GM06990 (cell line): ENCODE measurements at regions not wholly inside any gene's neighbourhood (a gene's known extent, or its start where the extent isn't known, plus 50 kb on each side); places are given as distances from the start of the nearest gene placed in this dataset.

ENCODE experiments used
- DNase-seq: peaks from one replicate; pipeline ENCODE4 v3.0.0-alpha.2; 2011; ENCODE audit not compliant: insufficient read length; ENCODE audit errors: extremely low read depth
- H3K27me3 ChIP-seq: replicated peaks from 2 replicates; pipeline ENCODE4 v1.6.0; 2011; ENCODE audit warnings: low read length; ENCODE audit not compliant: control insufficient read depth, insufficient read depth
- H3K36me3 ChIP-seq: 2 replicates; pipeline ENCODE4 v1.5.1; 2011; ENCODE audit warnings: low read length; ENCODE audit not compliant: control insufficient read depth, insufficient read depth
- H3K4me3 ChIP-seq: replicated peaks from 2 replicates; pipeline ENCODE4 v1.5.1; 2011; ENCODE audit warnings: low read depth, mild to moderate bottlenecking, control low read depth, low read length
- CTCF ChIP-seq: IDR thresholded peaks from 2 replicates; pipeline ENCODE4 v1.5.1; 2011; ENCODE audit warnings: low read length, control low read depth, mild to moderate bottlenecking, inconsistent platforms; ENCODE audit not compliant: insufficient read depth, poor library complexity, severe bottlenecking

GRCh38 chr10:8825611-8826010, 771.1 kb downstream of the GATA3 start:
- DNase-seq: no peak
- no peaks in the 10 kb centered on the region for H3K27me3 ChIP-seq
- TF ChIP-seq CTCF: no peak

GRCh38 chr10:8829592-8829991, 775.1 kb downstream of the GATA3 start:
- no peak for TF ChIP-seq CTCF
- Histone ChIP-seq H3K4me3 (no peak overlapping the region), H3K27me3 (no peaks in the 10 kb centered on the region), H3K36me3 (no peaks in the 10 kb centered on the region)
- DNase-seq: no peak

More at GRCh38 chr10:8825611-8826010, 771.1 kb downstream of the GATA3 start:
- no peaks in the 10 kb centered on the region for H3K36me3 ChIP-seq
- H3K4me3 ChIP-seq: no peak overlapping the region

- no peak for DNase-seq
- no peaks in the 10 kb centered on the region for H3K36me3 ChIP-seq
- TF ChIP-seq CTCF: no peak
- no peaks in the 10 kb centered on the region for H3K27me3 ChIP-seq
- H3K4me3 ChIP-seq: no peak overlapping the region
These were observed 775.6 kb downstream of the GATA3 start for GRCh38 chr10:8830048-8830447.

GRCh38 chr10:8830876-8831275, 776.4 kb downstream of the GATA3 start:
- Histone ChIP-seq H3K36me3 (no peaks in the 10 kb centered on the region), H3K4me3 (no peak overlapping the region), H3K27me3 (no peaks in the 10 kb centered on the region)
- no peak for DNase-seq
- no peak for TF ChIP-seq CTCF

GRCh38 chr10:8835453-8836167, 781.1 kb downstream of the GATA3 start:
- Histone ChIP-seq H3K27me3 (no peaks in the 10 kb centered on the region), H3K4me3 (no peak overlapping the region), H3K36me3 (no peaks in the 10 kb centered on the region)
- TF ChIP-seq CTCF: no peak
- no peak for DNase-seq

- TF ChIP-seq CTCF: no peak
- no peaks in the 10 kb centered on the region for H3K36me3 ChIP-seq
- no peak overlapping the region for H3K4me3 ChIP-seq
- H3K27me3 ChIP-seq: no peaks in the 10 kb centered on the region
- DNase-seq: no peak
These were observed 785.9 kb downstream of the GATA3 start for GRCh38 chr10:8840356-8840755.
